HepG2 (cell line): ENCODE measurements at regions not wholly inside any gene's neighbourhood (a gene's known extent, or its start where the extent isn't known, plus 50 kb on each side); places are given as distances from the start of the nearest gene placed in this dataset.

Experiments used
- CREBL2 ChIP-seq: sonication (generic); formaldehyde crosslinking; IDR thresholded peaks from 2 replicates; pipeline ENCODE4 v1.8.1; 2023; ENCODE audit warnings: missing genetic modification reagents, mild to moderate bottlenecking, borderline replicate concordance
- CREM ChIP-seq, 2 experiments: sonication (generic) in 1 of 2; formaldehyde crosslinking in 1 of 2; IDR thresholded peaks; 2 replicates each; pipeline versions ENCODE4 v1.4.0 to v1.6.1; 2016 to 2020; ENCODE audit warnings: antibody characterized with exemption in 1 of 2, mild to moderate bottlenecking in 1 of 2, missing genetic modification reagents in 1 of 2
- REPIN1 ChIP-seq: sonication (generic); formaldehyde crosslinking; IDR thresholded peaks from 2 replicates; pipeline ENCODE4 v1.8.0; 2022; ENCODE audit warnings: missing genetic modification reagents, low read depth, mild to moderate bottlenecking, borderline replicate concordance
- ZNF687 ChIP-seq: sonication (generic); formaldehyde crosslinking; IDR thresholded peaks from 2 replicates; pipeline ENCODE4 v1.5.1; 2020; ENCODE audit warnings: mild to moderate bottlenecking, missing genetic modification reagents, moderate library complexity
- TF ChIP-seq, protein P1 (sequence below): sonication (generic); formaldehyde crosslinking; IDR thresholded peaks from 2 replicates; pipeline ENCODE4 v1.4.0; 2020; ENCODE audit warnings: missing genetic modification reagents

DNA sequence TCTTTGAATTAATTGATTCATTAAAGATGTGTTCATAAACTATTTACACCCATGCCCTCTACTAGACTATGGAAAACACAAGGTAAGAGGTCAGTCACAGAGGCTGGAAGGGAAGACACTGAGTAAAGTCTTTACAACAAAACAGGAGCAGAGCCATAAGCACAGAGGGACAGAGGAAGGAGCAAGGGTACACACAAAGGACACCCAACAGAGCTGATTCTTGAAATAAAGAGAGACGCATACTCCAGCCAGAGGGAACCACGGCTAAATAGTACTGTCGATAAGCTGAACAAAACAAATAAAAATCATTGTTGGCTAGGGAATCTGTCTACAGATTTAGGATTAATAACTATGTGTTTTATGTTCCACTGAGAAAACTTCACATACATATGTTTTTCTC is 289.2 kb downstream of the EFNB2 start (continued):
- TF ChIP-seq, protein P1, sequence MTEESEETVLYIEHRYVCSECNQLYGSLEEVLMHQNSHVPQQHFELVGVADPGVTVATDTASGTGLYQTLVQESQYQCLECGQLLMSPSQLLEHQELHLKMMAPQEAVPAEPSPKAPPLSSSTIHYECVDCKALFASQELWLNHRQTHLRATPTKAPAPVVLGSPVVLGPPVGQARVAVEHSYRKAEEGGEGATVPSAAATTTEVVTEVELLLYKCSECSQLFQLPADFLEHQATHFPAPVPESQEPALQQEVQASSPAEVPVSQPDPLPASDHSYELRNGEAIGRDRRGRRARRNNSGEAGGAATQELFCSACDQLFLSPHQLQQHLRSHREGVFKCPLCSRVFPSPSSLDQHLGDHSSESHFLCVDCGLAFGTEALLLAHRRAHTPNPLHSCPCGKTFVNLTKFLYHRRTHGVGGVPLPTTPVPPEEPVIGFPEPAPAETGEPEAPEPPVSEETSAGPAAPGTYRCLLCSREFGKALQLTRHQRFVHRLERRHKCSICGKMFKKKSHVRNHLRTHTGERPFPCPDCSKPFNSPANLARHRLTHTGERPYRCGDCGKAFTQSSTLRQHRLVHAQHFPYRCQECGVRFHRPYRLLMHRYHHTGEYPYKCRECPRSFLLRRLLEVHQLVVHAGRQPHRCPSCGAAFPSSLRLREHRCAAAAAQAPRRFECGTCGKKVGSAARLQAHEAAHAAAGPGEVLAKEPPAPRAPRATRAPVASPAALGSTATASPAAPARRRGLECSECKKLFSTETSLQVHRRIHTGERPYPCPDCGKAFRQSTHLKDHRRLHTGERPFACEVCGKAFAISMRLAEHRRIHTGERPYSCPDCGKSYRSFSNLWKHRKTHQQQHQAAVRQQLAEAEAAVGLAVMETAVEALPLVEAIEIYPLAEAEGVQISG (CRISPR knock-in tag): no peak
- TF ChIP-seq CREM (IDR thresholded peaks at IDR 0.05): no peak
- TF ChIP-seq CREM (CRISPR knock-in tag; IDR thresholded peaks at IDR 0.05): no peak
- no peak for TF ChIP-seq CREBL2 (CRISPR knock-in tag)
- no peak for TF ChIP-seq REPIN1 (CRISPR knock-in tag)
- no peak for TF ChIP-seq ZNF687 (CRISPR knock-in tag)
